Fibroblast of lung (primary cell): ENCODE measurements at regions not wholly inside any gene's neighbourhood (a gene's known extent, or its start where the extent isn't known, plus 50 kb on each side); places are given as distances from the start of the nearest gene placed in this dataset.

Experiments used
- EZH2 ChIP-seq: IDR thresholded peaks from 2 replicates; pipeline ENCODE4 v1.5.1; 2012; ENCODE audit warnings: low read length, control low read depth, mild to moderate bottlenecking; ENCODE audit errors: missing control alignments
- TF ChIP-seq, protein P1 (sequence below), 2 donors: IDR thresholded peaks in 1 of 2; conservative IDR thresholded peaks in 1 of 2; 1 replicate in 1 of 2; 2 replicates in 1 of 2; pipeline ENCODE4 v1.5.1; 2011 to 2012; ENCODE audit warnings: low read length in 2 of 2, control low read depth in 1 of 2, inconsistent platforms in 1 of 2, low read depth in 1 of 2, mild to moderate bottlenecking in 1 of 2

DNA sequence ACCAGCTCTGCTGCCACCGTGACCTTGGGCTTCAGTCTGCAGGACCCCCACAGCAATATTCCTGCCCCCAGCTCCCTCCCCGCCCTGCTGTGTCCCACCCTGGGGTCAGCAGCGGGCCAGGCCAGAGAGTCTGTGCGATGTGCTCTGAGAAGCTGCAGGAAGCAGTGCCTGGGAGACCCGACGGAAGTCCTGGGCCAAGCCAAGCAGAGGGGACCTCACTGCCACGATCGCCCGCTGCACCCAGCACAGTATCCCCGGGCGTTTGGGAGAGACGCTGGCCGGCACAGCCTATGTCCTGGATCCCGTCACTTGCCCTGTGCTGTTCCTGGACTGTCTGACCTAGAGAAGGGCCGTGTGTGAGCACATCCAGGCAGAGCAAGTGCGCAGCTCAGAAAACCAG, 106.6 kb upstream of the TTC34 start:
- no peak for TF ChIP-seq EZH2
- TF ChIP-seq, protein P1, sequence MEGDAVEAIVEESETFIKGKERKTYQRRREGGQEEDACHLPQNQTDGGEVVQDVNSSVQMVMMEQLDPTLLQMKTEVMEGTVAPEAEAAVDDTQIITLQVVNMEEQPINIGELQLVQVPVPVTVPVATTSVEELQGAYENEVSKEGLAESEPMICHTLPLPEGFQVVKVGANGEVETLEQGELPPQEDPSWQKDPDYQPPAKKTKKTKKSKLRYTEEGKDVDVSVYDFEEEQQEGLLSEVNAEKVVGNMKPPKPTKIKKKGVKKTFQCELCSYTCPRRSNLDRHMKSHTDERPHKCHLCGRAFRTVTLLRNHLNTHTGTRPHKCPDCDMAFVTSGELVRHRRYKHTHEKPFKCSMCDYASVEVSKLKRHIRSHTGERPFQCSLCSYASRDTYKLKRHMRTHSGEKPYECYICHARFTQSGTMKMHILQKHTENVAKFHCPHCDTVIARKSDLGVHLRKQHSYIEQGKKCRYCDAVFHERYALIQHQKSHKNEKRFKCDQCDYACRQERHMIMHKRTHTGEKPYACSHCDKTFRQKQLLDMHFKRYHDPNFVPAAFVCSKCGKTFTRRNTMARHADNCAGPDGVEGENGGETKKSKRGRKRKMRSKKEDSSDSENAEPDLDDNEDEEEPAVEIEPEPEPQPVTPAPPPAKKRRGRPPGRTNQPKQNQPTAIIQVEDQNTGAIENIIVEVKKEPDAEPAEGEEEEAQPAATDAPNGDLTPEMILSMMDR (conservative IDR thresholded peaks at IDR 0.05 in 1 of 2, IDR thresholded peaks at IDR 0.05 in 1 of 2; ENCODE audit: low read depth in 1 of 2, low read length in 2 of 2), result no peak
